Liver (tissue), 8 donors: ENCODE measurements at regions not wholly inside any gene's neighbourhood (a gene's known extent, or its start where the extent isn't known, plus 50 kb on each side); places are given as distances from the start of the nearest gene placed in this dataset.

Source experiments
- DNase-seq: peaks from one replicate; pipeline ENCODE4 v3.0.0-alpha.2; 2017; ENCODE audit warnings: low spot score
- H3K27ac ChIP-seq, 2 donors: one replicate each; pipeline ENCODE4 v1.7.0; 2013; ENCODE audit warnings: inconsistent platforms in 2 of 2, low read length in 2 of 2, control low read depth in 1 of 2, low read depth in 1 of 2, mild to moderate bottlenecking in 1 of 2
- H3K27me3 ChIP-seq, 4 donors: one replicate each; pipeline versions ENCODE4 v1.6.1 to v1.7.0; 2013; ENCODE audit warnings: low read length in 3 of 4, inconsistent platforms in 1 of 4, mild to moderate bottlenecking in 1 of 4, moderate library complexity in 1 of 4; ENCODE audit not compliant: control insufficient read depth in 4 of 4, insufficient read depth in 4 of 4
- H3K36me3 ChIP-seq, 4 donors: one replicate each; pipeline versions ENCODE4 v1.6.1 to v1.7.0; 2013; ENCODE audit warnings: low read length in 3 of 4, mild to moderate bottlenecking in 3 of 4, low read depth in 1 of 4, moderate library complexity in 1 of 4; ENCODE audit not compliant: control insufficient read depth in 4 of 4, insufficient read depth in 3 of 4
- H3K4me1 ChIP-seq, 4 donors: one replicate each; pipeline versions ENCODE4 v1.6.1 to v1.7.0; 2013; ENCODE audit warnings: low read length in 3 of 4, mild to moderate bottlenecking in 3 of 4, moderate library complexity in 1 of 4; ENCODE audit not compliant: control insufficient read depth in 4 of 4, insufficient read depth in 4 of 4
- H3K4me3 ChIP-seq, 3 donors: one replicate each; pipeline versions ENCODE4 v1.6.1 to v1.7.0; 2013; ENCODE audit warnings: low read length in 3 of 3, control low read depth in 1 of 3, low read depth in 1 of 3, mild to moderate bottlenecking in 1 of 3
- H3K9ac ChIP-seq, 2 donors: one replicate each; pipeline ENCODE4 v1.7.0; 2013; ENCODE audit warnings: low read length in 2 of 2, mild to moderate bottlenecking in 2 of 2, moderate library complexity in 2 of 2, control low read depth in 1 of 2, low read depth in 1 of 2
- H3K9me3 ChIP-seq, 4 donors: one replicate each; pipeline versions ENCODE4 v1.6.1 to v1.7.0; 2013; ENCODE audit warnings: low read length in 3 of 4; ENCODE audit not compliant: control insufficient read depth in 4 of 4
- ATF3 ChIP-seq: IDR thresholded peaks from 2 replicates; pipeline ENCODE4 v1.6.1; 2016; ENCODE audit warnings: antibody characterized with exemption
- EGR1 ChIP-seq, 2 donors: IDR thresholded peaks; 2 replicates each; pipeline ENCODE4 v1.6.1; 2016 to 2018; ENCODE audit warnings: antibody characterized with exemption in 2 of 2, low read depth in 2 of 2
- FOXA1 ChIP-seq: IDR thresholded peaks from 2 replicates; pipeline ENCODE4 v1.6.1; 2016; ENCODE audit warnings: antibody characterized with exemption
- FOXA2 ChIP-seq: IDR thresholded peaks from 2 replicates; pipeline ENCODE4 v1.6.1; 2016; ENCODE audit warnings: antibody characterized with exemption
- GABPA ChIP-seq, 2 donors: IDR thresholded peaks in 1 of 2; conservative IDR thresholded peaks in 1 of 2; 2 replicates each; pipeline ENCODE4 v1.6.1; 2016; ENCODE audit warnings: antibody characterized with exemption in 2 of 2, mild to moderate bottlenecking in 1 of 2, moderate library complexity in 1 of 2
- HNF4A ChIP-seq, 2 donors: conservative IDR thresholded peaks; 2 replicates each; pipeline ENCODE4 v1.6.1; 2016; ENCODE audit warnings: antibody characterized with exemption in 2 of 2, mild to moderate bottlenecking in 2 of 2
- HNF4G ChIP-seq: IDR thresholded peaks from 2 replicates; pipeline ENCODE4 v1.6.1; 2016; ENCODE audit warnings: antibody characterized with exemption
- JUND ChIP-seq, 2 donors: IDR thresholded peaks; 2 replicates each; pipeline ENCODE4 v1.6.1; 2016; ENCODE audit warnings: antibody characterized with exemption in 2 of 2
- MAX ChIP-seq: IDR thresholded peaks from 2 replicates; pipeline ENCODE4 v1.6.1; 2016; ENCODE audit warnings: antibody characterized with exemption
- NR2F2 ChIP-seq: IDR thresholded peaks from 2 replicates; pipeline ENCODE4 v1.6.1; 2016; ENCODE audit warnings: antibody characterized with exemption
- RAD21 ChIP-seq, 2 donors: IDR thresholded peaks; 2 replicates each; pipeline ENCODE4 v1.6.1; 2016; ENCODE audit warnings: antibody characterized with exemption in 2 of 2, mild to moderate bottlenecking in 2 of 2
- REST ChIP-seq: IDR thresholded peaks from 2 replicates; pipeline ENCODE4 v1.6.1; 2016; ENCODE audit warnings: antibody characterized with exemption, mild to moderate bottlenecking
- RXRA ChIP-seq, 2 donors: IDR thresholded peaks; 2 replicates each; pipeline ENCODE4 v1.6.1; 2017 to 2018; ENCODE audit warnings: antibody characterized with exemption in 2 of 2, mild to moderate bottlenecking in 1 of 2
- SP1 ChIP-seq: IDR thresholded peaks from 2 replicates; pipeline ENCODE4 v1.6.1; 2018; ENCODE audit warnings: antibody characterized with exemption, mild to moderate bottlenecking
- TAF1 ChIP-seq: conservative IDR thresholded peaks from 2 replicates; pipeline ENCODE4 v1.6.1; 2016; ENCODE audit warnings: antibody characterized with exemption, mild to moderate bottlenecking
- ZBTB33 ChIP-seq: IDR thresholded peaks from 2 replicates; pipeline ENCODE4 v1.6.1; 2016; ENCODE audit warnings: antibody characterized with exemption
- WGBS: extraction: QIAGEN DNeasy Blood & Tissue Kit; methylation state at CpG from one replicate; pipeline ENCODE4 v1.1.7; 2013; 5-methylcytosine and 5-hydroxymethylcytosine counted together
- TF ChIP-seq, protein P1 (sequence below): fragments of 150-350 bp; IDR thresholded peaks from 2 replicates; pipeline ENCODE4 v1.5.1; 2017; ENCODE audit warnings: improper control_type of control experiment, low read depth, low read length; ENCODE audit not compliant: missing input control
- donor health status: healthy.
- donor health status: healthy.
- donor health status: healthy.
- donor health status: healthy.
- donor health status: healthy.

DNA sequence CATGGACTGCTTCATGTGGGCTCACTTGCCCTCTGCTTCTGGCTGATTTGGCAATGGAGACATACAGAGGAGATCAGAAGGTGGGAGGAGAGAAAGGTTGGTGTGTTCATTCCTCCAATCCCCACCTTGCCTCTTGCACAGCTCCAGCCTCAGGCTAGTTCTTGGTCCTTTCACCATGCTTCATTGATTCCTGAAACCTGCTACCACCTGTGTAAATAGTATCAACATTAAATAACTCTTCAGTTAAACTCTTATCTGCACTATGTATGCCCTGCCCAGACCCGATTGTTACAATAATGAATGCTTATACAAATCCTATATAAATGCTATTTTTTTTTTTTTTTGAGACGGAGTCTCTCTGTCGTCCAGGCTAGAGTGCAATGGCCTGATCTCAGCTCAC, 174.5 kb downstream of the CD83 start:
- no peak overlapping the region for H3K4me3 ChIP-seq
- 73% methylated on average over 3 of the region's 3 CpGs for WGBS
- H3K9ac ChIP-seq = no peak overlapping the region
- H3K27me3 ChIP-seq = no peaks in the 10 kb centered on the region
- H3K9me3 ChIP-seq = no peaks in the 10 kb centered on the region
- TF ChIP-seq REST (no peak), NR2F2 (no peak), TAF1 (no peak), FOXA2 (no peak), SP1 (no peak), RXRA (IDR thresholded peaks at IDR 0.05) (no peak), ZBTB33 (no peak), ATF3 (no peak), JUND (IDR thresholded peaks at IDR 0.05) (no peak), MAX (no peak), HNF4A (conservative IDR thresholded peaks at IDR 0.05) (no peak), RAD21 (IDR thresholded peaks at IDR 0.05) (no peak), HNF4G (no peak), FOXA1 (no peak), EGR1 (IDR thresholded peaks at IDR 0.05; ENCODE audit: low read depth in 2 of 2) (no peak), GABPA (IDR thresholded peaks at IDR 0.05 in 1 of 2, conservative IDR thresholded peaks at IDR 0.05 in 1 of 2) (no peak)
- TF ChIP-seq, protein P1, sequence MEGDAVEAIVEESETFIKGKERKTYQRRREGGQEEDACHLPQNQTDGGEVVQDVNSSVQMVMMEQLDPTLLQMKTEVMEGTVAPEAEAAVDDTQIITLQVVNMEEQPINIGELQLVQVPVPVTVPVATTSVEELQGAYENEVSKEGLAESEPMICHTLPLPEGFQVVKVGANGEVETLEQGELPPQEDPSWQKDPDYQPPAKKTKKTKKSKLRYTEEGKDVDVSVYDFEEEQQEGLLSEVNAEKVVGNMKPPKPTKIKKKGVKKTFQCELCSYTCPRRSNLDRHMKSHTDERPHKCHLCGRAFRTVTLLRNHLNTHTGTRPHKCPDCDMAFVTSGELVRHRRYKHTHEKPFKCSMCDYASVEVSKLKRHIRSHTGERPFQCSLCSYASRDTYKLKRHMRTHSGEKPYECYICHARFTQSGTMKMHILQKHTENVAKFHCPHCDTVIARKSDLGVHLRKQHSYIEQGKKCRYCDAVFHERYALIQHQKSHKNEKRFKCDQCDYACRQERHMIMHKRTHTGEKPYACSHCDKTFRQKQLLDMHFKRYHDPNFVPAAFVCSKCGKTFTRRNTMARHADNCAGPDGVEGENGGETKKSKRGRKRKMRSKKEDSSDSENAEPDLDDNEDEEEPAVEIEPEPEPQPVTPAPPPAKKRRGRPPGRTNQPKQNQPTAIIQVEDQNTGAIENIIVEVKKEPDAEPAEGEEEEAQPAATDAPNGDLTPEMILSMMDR = no peak
- H3K4me1 ChIP-seq = peaks cover 0 to 5% (median 0%) of the 10 kb centered on the region in 4 donors
- DNase-seq = no peak
- H3K27ac ChIP-seq = no peak overlapping the region
- no peaks in the 10 kb centered on the region for H3K36me3 ChIP-seq
